ENCODE measurements at regions not wholly inside any gene's neighbourhood (a gene's known extent, or its start where the extent isn't known, plus 50 kb on each side); places are given as distances from the start of the nearest gene placed in this dataset.

DNA sequence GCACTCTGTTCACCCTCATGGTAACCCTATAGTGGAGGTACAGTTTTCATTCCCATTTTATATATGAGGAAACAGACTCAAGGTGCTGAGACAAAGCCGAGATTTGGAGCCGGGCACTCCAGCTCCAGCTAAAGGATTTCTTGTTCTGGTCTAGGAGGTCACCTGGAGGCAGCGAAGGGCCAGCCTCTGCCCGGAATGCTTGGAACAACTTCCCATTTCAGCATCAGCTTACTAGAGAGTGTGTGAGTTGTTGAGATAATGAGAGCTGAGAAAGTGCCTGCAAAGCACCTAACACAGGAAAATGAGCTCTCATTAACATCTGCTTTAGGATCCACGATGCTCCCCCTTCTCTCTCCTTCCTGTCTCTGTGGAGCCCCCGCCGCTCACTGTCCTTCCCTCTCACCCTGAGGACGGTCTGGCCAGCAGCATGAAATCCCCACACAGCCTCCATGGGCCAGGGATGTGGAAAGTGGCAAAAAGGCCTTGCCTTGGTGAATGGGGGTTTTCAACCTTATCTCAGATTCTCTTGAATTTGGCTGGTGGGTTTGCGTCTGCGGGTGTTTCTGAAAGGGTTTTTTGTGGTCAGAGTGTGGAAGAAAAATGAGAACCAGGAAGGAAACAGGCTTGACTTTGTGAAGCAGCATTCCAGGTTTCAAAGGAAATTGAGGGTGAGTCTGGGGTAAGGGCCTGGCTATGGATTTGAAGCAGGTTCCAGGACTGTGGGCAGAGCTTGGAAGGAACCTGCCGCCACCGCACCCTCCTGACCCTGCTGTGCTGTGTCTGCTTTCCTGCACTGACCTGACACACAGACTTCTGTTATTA lies 178.7 kb downstream of the FOXL1 start:
- ChIA-PET POLR2A (ENCODE audit: low non-redundant PET) (no interaction called here), CTCF (no interaction called here)
- H3K36me3 ChIP-seq (ENCODE audit: insufficient read depth, low read length, poor library complexity, severe bottlenecking), result no peaks in the 10 kb centered on the region
- no peak overlapping the region for H3K4me3 ChIP-seq (ENCODE audit: low read depth, low read length, poor library complexity, severe bottlenecking)
- no peak overlapping the region for H3K27ac ChIP-seq (ENCODE audit: low read depth, low read length, poor library complexity, severe bottlenecking)
- H3K4me1 ChIP-seq (ENCODE audit: insufficient read depth, low read length, poor library complexity, severe bottlenecking), result peaks cover 4% of the 10 kb centered on the region
- intact Hi-C loops (cut with micrococcal nuclease; ENCODE audit: unreplicated experiment), result no loop called here
- BruUV-seq (replicated peaks), result no TSS peak
- H3K27me3 ChIP-seq (replicated peaks; ENCODE audit: insufficient read depth, low read depth, low read length, poor library complexity), result peaks cover 21% of the 10 kb centered on the region
- no peaks in the 10 kb centered on the region for H3K9me3 ChIP-seq (ENCODE audit: low read depth, low read length, poor library complexity, severe bottlenecking)
- TF ChIP-seq, protein P1, sequence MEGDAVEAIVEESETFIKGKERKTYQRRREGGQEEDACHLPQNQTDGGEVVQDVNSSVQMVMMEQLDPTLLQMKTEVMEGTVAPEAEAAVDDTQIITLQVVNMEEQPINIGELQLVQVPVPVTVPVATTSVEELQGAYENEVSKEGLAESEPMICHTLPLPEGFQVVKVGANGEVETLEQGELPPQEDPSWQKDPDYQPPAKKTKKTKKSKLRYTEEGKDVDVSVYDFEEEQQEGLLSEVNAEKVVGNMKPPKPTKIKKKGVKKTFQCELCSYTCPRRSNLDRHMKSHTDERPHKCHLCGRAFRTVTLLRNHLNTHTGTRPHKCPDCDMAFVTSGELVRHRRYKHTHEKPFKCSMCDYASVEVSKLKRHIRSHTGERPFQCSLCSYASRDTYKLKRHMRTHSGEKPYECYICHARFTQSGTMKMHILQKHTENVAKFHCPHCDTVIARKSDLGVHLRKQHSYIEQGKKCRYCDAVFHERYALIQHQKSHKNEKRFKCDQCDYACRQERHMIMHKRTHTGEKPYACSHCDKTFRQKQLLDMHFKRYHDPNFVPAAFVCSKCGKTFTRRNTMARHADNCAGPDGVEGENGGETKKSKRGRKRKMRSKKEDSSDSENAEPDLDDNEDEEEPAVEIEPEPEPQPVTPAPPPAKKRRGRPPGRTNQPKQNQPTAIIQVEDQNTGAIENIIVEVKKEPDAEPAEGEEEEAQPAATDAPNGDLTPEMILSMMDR (conservative IDR thresholded peaks at IDR 0.05; ENCODE audit: low read depth, low read length), result no peak
- TF ChIP-seq EZH2 (IDR thresholded peaks at IDR 0.05; ENCODE audit: borderline replicate concordance, low read depth, low read length, poor library complexity, severe bottlenecking), result no peak
- DNase-seq (ENCODE audit: low spot score), result no peak

- TF ChIP-seq, protein P1 (conservative IDR thresholded peaks at IDR 0.05; ENCODE audit: low read depth, low read length), result no peak
- TF ChIP-seq EZH2 (IDR thresholded peaks at IDR 0.05; ENCODE audit: borderline replicate concordance, low read depth, low read length, poor library complexity, severe bottlenecking), result no peak
- H3K36me3 ChIP-seq (ENCODE audit: insufficient read depth, low read length, poor library complexity, severe bottlenecking), result no peaks in the 10 kb centered on the region
- no peak overlapping the region for H3K27ac ChIP-seq (ENCODE audit: low read depth, low read length, poor library complexity, severe bottlenecking)
- H3K9me3 ChIP-seq (ENCODE audit: low read depth, low read length, poor library complexity, severe bottlenecking), result no peaks in the 10 kb centered on the region
- no peak overlapping the region for H3K4me3 ChIP-seq (ENCODE audit: low read depth, low read length, poor library complexity, severe bottlenecking)
- peaks cover 26% of the 10 kb centered on the region for H3K27me3 ChIP-seq (replicated peaks; ENCODE audit: insufficient read depth, low read depth, low read length, poor library complexity)
- POLR2A ChIA-PET (ENCODE audit: low non-redundant PET), result no interaction called here
- intact Hi-C loops (cut with micrococcal nuclease; ENCODE audit: unreplicated experiment), result no loop called here
- H3K4me1 ChIP-seq (ENCODE audit: insufficient read depth, low read length, poor library complexity, severe bottlenecking), result peaks cover 4% of the 10 kb centered on the region
- no peak for DNase-seq (ENCODE audit: low spot score)
- CTCF ChIA-PET, result no interaction called here
- BruUV-seq (replicated peaks), result no TSS peak
Observed at GRCh38 chr16:86757704-86758040, 179.3 kb downstream of the FOXL1 start.

- H3K4me1 ChIP-seq (ENCODE audit: insufficient read depth, low read length, poor library complexity, severe bottlenecking), result peaks cover 4% of the 10 kb centered on the region
- peaks cover 36% of the 10 kb centered on the region for H3K27me3 ChIP-seq (replicated peaks; ENCODE audit: insufficient read depth, low read depth, low read length, poor library complexity)
- no peak overlapping the region for H3K27ac ChIP-seq (ENCODE audit: low read depth, low read length, poor library complexity, severe bottlenecking)
- H3K4me3 ChIP-seq (ENCODE audit: low read depth, low read length, poor library complexity, severe bottlenecking), result no peak overlapping the region
- ChIA-PET CTCF (interaction anchor here (0.9 kb wide), 1 partner anchor 110 kb away, joined by 3 read pairs; no protein-coding TSS in a partner anchor), POLR2A (ENCODE audit: low non-redundant PET) (interaction anchor here (0.6 kb wide), 1 partner anchor 35 kb away, joined by 4 read pairs; no protein-coding TSS in a partner anchor)
- no TSS peak for BruUV-seq (replicated peaks)
- no peaks in the 10 kb centered on the region for H3K36me3 ChIP-seq (ENCODE audit: insufficient read depth, low read length, poor library complexity, severe bottlenecking)
- DNase-seq (ENCODE audit: low spot score), result no peak
- H3K9me3 ChIP-seq (ENCODE audit: low read depth, low read length, poor library complexity, severe bottlenecking), result no peaks in the 10 kb centered on the region
- TF ChIP-seq EZH2 (IDR thresholded peaks at IDR 0.05; ENCODE audit: borderline replicate concordance, low read depth, low read length, poor library complexity, severe bottlenecking), result no peak
- TF ChIP-seq, protein P1 (conservative IDR thresholded peaks at IDR 0.05; ENCODE audit: low read depth, low read length), result no peak
- intact Hi-C loops (cut with micrococcal nuclease; ENCODE audit: unreplicated experiment), result no loop called here
Observed at GRCh38 chr16:86758932-86759331, 180.6 kb downstream of the FOXL1 start.
